GM12878 (cell line): ENCODE measurements at regions not wholly inside any gene's neighbourhood (a gene's known extent, or its start where the extent isn't known, plus 50 kb on each side); places are given as distances from the start of the nearest gene placed in this dataset.

Source experiments
- BCL3 ChIP-seq: IDR thresholded peaks from 2 replicates; pipeline ENCODE4 v1.6.1; 2011; ENCODE audit warnings: borderline replicate concordance, low read depth, mild to moderate bottlenecking, moderate library complexity, low read length; ENCODE audit not compliant: insufficient read depth, poor library complexity, severe bottlenecking
- CTCF ChIP-seq, 3 experiments: IDR thresholded peaks in 2 of 3; conservative IDR thresholded peaks in 1 of 3; 2 replicates each; pipeline ENCODE4 v1.5.1; 2011; ENCODE audit warnings: low read depth in 3 of 3, low read length in 3 of 3, mild to moderate bottlenecking in 3 of 3, control low read depth in 2 of 3, moderate library complexity in 2 of 3, inconsistent platforms in 1 of 3, mixed read lengths in 1 of 3; ENCODE audit not compliant: control insufficient read depth in 2 of 3, insufficient read depth in 1 of 3; ENCODE audit errors: extremely low read depth in 1 of 3
- SUZ12 ChIP-seq: fragments of 200-600 bp; sonication (generic); IDR thresholded peaks from one replicate; pipeline ENCODE4 v1.6.1; 2018; ENCODE audit warnings: antibody characterized with exemption, mild to moderate bottlenecking; ENCODE audit not compliant: unreplicated experiment
- TAF1 ChIP-seq: IDR thresholded peaks from 2 replicates; pipeline ENCODE4 v1.6.1; 2011; ENCODE audit warnings: mild to moderate bottlenecking, low read depth, low read length, borderline replicate concordance
- ZNF592 ChIP-seq: fragments of 450-650 bp; IDR thresholded peaks from 2 replicates; pipeline ENCODE4 v1.6.1; 2017; ENCODE audit warnings: mild to moderate bottlenecking, moderate library complexity

GRCh38 chr10:65528986-65529385 is 1396.8 kb upstream of the LRRTM3 start (continued):
- TF ChIP-seq ZNF592, result no peak
- TF ChIP-seq CTCF (IDR thresholded peaks at IDR 0.05 in 2 of 3, conservative IDR thresholded peaks at IDR 0.05 in 1 of 3; ENCODE audit: control insufficient read depth in 2 of 3, extremely low read depth in 1 of 3, insufficient read depth in 1 of 3, low read depth in 3 of 3, low read length in 3 of 3), result no peak
- no peak for TF ChIP-seq SUZ12
- TF ChIP-seq TAF1, result no peak
- no peak for TF ChIP-seq BCL3
- TF ChIP-seq, all 136 proteins: peak for 0
